ENCODE measurements at regions not wholly inside any gene's neighbourhood (a gene's known extent, or its start where the extent isn't known, plus 50 kb on each side); places are given as distances from the start of the nearest gene placed in this dataset.

DNA sequence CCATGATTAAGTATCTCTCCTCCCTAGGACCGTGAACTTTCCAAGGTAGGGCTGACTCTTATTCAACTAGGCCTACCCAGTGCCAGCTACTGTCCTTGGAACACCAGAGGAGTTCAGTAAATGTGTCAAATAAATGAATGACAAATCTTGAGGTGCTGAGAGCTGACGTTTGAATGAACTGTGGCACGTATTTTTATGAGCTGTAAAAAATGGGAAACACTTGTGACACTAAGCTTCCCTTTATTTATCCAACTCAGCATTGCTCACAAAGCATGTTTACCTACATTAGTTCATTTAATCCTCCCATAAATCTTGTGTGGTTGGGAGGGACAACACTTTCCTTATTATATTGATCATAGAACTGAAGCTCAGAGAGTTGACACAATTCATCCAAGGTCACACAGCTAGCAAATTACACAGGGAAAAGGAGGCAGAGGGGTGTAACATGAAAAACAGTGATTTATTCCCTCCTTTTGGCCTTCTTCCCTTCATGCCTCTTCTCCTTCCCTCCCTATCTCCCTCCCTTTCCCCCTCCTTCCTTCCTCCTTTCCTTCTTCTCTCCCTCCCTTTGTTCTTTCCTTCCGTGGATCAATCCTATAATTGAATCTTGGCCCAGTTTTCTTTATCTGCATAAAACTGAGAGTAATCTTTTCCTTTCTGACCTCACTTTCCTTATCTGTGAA is 412.6 kb downstream of the DMRT2 start:
- TF ChIP-seq, protein P1, sequence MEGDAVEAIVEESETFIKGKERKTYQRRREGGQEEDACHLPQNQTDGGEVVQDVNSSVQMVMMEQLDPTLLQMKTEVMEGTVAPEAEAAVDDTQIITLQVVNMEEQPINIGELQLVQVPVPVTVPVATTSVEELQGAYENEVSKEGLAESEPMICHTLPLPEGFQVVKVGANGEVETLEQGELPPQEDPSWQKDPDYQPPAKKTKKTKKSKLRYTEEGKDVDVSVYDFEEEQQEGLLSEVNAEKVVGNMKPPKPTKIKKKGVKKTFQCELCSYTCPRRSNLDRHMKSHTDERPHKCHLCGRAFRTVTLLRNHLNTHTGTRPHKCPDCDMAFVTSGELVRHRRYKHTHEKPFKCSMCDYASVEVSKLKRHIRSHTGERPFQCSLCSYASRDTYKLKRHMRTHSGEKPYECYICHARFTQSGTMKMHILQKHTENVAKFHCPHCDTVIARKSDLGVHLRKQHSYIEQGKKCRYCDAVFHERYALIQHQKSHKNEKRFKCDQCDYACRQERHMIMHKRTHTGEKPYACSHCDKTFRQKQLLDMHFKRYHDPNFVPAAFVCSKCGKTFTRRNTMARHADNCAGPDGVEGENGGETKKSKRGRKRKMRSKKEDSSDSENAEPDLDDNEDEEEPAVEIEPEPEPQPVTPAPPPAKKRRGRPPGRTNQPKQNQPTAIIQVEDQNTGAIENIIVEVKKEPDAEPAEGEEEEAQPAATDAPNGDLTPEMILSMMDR (IDR thresholded peaks at IDR 0.05), result no peak
- TF ChIP-seq POLR2A (IDR thresholded peaks at IDR 0.05), result no peak
